ENCODE measurements at regions not wholly inside any gene's neighbourhood (a gene's known extent, or its start where the extent isn't known, plus 50 kb on each side); places are given as distances from the start of the nearest gene placed in this dataset.
A peak's percentile ranks its signal among the peaks of the same experiment; 100 is the strongest.

DNA sequence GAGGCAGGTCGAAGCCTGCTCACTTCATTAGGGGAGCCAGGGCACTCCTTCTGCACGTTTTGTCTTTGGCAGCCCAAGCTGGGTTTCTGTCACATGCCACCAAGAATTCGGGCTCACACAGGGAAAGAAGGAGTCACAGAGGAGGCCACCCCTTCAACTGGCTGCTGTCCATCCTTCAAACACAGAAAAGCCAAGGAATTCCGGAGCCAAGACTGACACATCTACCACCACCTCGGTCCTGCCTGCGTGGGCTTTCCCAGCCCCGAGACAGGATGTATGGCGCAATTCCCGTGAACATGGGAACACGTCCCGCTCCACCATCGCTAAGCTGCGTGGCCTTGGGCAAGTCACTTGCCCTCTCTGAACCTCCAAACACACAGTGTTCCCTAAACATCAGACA lies 70.4 kb downstream of the NCOR2 start:
- ATAC-seq (replicated peaks), result no peak
- no peaks in the 10 kb centered on the region for H3K9me3 Mint-ChIP-seq
- peaks cover 9% of the 10 kb centered on the region for H3K36me3 Mint-ChIP-seq (ENCODE audit: low read depth)
- H3K4me1 Mint-ChIP-seq, result peaks cover 31% of the 10 kb centered on the region
- H3K27me3 Mint-ChIP-seq, result no peaks in the 10 kb centered on the region
- no peak overlapping the region for H3K27ac Mint-ChIP-seq
- H3K4me3 Mint-ChIP-seq, result no peak overlapping the region

DNA sequence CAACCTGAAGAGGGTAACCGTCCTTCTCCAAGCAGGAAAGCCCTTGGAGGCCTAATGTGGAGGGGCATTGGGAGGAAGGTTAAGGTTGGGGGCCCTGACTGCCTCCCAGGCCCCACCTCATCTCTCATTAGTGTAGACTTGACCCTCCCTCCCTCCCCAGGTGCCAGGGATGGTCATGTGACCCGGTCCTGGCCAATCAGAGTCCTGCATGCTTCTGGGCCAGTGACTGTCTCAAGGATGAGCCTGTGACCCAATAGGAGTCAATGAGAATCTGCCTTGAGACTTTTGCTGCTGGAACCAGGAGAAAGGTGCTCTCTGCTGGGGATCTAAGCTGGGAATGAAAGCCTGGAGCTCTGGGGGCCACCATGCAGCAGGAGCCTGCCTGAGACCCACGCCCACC lies 70.8 kb downstream of the NCOR2 start:
- no peaks in the 10 kb centered on the region for H3K9me3 Mint-ChIP-seq
- H3K27ac Mint-ChIP-seq, result no peak overlapping the region
- peaks cover 9% of the 10 kb centered on the region for H3K36me3 Mint-ChIP-seq (ENCODE audit: low read depth)
- ATAC-seq (replicated peaks), result no peak
- no peaks in the 10 kb centered on the region for H3K27me3 Mint-ChIP-seq
- no peak overlapping the region for H3K4me3 Mint-ChIP-seq
- H3K4me1 Mint-ChIP-seq, result peaks cover 29% of the 10 kb centered on the region

DNA sequence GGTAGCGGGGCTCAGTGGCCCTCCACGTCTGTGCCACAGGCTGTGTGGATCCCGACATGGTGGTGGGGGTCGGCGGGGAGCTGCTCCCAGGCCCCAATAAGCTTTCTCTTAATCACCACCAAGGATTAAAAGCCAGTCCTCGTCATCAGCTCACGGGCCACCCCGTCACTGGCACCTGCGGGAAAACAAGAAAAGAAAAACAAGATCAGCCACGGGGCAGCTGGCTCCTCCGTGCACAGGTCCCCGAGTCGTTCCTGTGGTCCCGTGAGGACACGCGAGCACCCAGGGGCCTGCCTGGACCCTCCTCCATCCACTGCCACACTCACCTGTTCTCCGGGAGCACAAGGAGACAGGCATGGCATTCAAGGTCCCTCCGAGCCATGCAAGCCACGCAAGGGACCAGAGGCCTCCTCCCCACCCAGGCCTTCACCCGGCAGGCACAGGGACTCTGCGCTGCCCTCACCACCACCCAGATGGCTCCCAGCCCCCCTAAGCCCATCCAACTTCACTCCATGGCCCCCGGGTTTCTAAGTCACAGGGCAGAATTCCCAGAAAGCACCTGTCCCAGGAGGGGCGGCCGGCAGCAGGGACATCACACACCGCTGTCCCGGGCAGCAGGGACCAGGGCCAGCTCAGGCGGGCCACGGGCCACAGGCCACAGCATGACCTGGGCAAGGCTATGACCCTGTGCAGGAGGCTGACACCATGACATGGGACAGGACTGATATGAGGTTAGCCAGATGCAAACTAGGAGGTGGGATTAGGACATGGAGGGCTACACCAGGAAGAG lies 72.0 kb downstream of the NCOR2 start:
- H3K27ac Mint-ChIP-seq, result no peak overlapping the region
- H3K27me3 Mint-ChIP-seq, result no peaks in the 10 kb centered on the region
- H3K4me3 Mint-ChIP-seq, result no peak overlapping the region
- peaks cover 30% of the 10 kb centered on the region for H3K4me1 Mint-ChIP-seq
- no peaks in the 10 kb centered on the region for H3K9me3 Mint-ChIP-seq
- H3K36me3 Mint-ChIP-seq (ENCODE audit: low read depth), result peaks cover 9% of the 10 kb centered on the region
- no peak for ATAC-seq (replicated peaks)

DNA sequence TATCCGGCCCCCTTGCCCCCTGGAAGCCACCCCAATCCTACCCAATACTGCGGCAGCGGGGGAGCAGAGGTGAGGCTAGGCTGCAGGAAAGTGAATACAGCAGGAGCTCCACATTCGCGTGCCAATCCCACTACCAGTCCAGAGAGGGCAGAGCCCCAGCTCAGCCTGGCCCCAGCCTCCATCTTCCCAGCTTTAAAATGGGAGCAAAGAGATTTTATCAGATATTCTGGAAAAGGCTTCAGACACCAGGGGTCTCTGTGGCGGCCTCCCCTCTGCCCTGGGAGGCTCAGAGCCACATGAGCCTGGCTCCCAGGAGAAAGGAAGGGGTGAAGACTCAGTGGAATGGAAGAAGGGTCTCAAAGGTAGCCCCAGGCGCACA lies 72.7 kb downstream of the NCOR2 start:
- Mint-ChIP-seq H3K9me3 (no peaks in the 10 kb centered on the region), H3K4me3 (no peak overlapping the region), H3K27me3 (no peaks in the 10 kb centered on the region), H3K27ac (no peak overlapping the region), H3K4me1 (peaks cover 30% of the 10 kb centered on the region), H3K36me3 (ENCODE audit: low read depth) (peaks cover 9% of the 10 kb centered on the region)
- ATAC-seq (replicated peaks), result no peak

GRCh38 chr12:124493809-124494750 lies 73.3 kb downstream of the NCOR2 start:
- no peaks in the 10 kb centered on the region for H3K9me3 Mint-ChIP-seq
- H3K27ac Mint-ChIP-seq, result peak overlapping the region; percentile 81
- H3K36me3 Mint-ChIP-seq (ENCODE audit: low read depth), result peaks cover 9% of the 10 kb centered on the region
- no peaks in the 10 kb centered on the region for H3K27me3 Mint-ChIP-seq
- H3K4me3 Mint-ChIP-seq, result peak overlapping the region; percentile 76
- H3K4me1 Mint-ChIP-seq, result peaks cover 29% of the 10 kb centered on the region
- ATAC-seq (replicated peaks), result peak; percentile 99

- H3K27ac Mint-ChIP-seq, result peak overlapping the region; percentile 81
- H3K27me3 Mint-ChIP-seq, result no peaks in the 10 kb centered on the region
- H3K9me3 Mint-ChIP-seq, result no peaks in the 10 kb centered on the region
- peaks cover 9% of the 10 kb centered on the region for H3K36me3 Mint-ChIP-seq (ENCODE audit: low read depth)
- H3K4me3 Mint-ChIP-seq, result peak overlapping the region; percentile 76
- ATAC-seq (replicated peaks), result no peak
- peaks cover 23% of the 10 kb centered on the region for H3K4me1 Mint-ChIP-seq
Observed at GRCh38 chr12:124492879-124493808, 74.3 kb downstream of the NCOR2 start.

DNA sequence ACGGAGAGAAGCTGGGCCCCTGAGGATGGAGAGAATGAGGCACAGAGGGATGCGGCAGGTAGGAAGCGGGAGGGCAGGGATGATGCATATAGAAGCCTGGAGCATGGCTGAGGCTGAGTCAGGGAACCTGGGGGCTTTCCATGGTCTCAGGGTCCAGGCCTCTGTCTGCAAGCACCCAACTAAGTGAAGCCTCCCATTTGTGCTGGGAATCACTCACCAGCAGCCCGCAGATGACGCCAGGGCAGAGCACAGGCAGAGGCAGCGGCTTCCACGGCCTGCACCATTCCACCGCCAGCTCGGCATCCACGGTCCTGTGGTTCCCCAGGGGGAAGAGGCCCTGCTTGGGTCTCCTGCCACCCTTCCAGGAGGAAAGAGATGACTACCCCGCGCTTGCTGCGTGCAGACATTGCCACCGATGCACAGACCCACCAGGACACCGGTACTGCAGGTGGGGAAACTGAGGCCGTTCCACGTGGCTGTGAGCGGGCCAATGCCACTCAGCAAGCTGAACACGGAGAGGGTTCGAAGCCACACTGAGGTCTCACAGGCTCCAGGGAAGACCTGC lies 75.5 kb downstream of the NCOR2 start:
- H3K4me3 Mint-ChIP-seq, result no peak overlapping the region

GRCh38 chr12:124491310-124491709 lies 76.1 kb downstream of the NCOR2 start:
- Mint-ChIP-seq H3K9me3 (no peaks in the 10 kb centered on the region), H3K4me3 (no peak overlapping the region), H3K27me3 (no peaks in the 10 kb centered on the region), H3K4me1 (peaks cover 24% of the 10 kb centered on the region), H3K36me3 (ENCODE audit: low read depth) (peaks cover 14% of the 10 kb centered on the region), H3K27ac (peak overlapping the region; percentile 32)
- no peak for ATAC-seq (replicated peaks)

More for the DNA sequence above, 75.5 kb downstream of the NCOR2 start:
- Mint-ChIP-seq H3K27me3 (no peaks in the 10 kb centered on the region), H3K9me3 (no peaks in the 10 kb centered on the region), H3K27ac (peak overlapping the region; percentile 32), H3K36me3 (ENCODE audit: low read depth) (peaks cover 14% of the 10 kb centered on the region), H3K4me1 (peaks cover 27% of the 10 kb centered on the region)
- no peak for ATAC-seq (replicated peaks)

- Mint-ChIP-seq H3K27ac (no peak overlapping the region), H3K27me3 (no peaks in the 10 kb centered on the region)
- ATAC-seq (replicated peaks), result no peak
Observed at GRCh38 chr12:124490584-124491305, 76.7 kb downstream of the NCOR2 start.

DNA sequence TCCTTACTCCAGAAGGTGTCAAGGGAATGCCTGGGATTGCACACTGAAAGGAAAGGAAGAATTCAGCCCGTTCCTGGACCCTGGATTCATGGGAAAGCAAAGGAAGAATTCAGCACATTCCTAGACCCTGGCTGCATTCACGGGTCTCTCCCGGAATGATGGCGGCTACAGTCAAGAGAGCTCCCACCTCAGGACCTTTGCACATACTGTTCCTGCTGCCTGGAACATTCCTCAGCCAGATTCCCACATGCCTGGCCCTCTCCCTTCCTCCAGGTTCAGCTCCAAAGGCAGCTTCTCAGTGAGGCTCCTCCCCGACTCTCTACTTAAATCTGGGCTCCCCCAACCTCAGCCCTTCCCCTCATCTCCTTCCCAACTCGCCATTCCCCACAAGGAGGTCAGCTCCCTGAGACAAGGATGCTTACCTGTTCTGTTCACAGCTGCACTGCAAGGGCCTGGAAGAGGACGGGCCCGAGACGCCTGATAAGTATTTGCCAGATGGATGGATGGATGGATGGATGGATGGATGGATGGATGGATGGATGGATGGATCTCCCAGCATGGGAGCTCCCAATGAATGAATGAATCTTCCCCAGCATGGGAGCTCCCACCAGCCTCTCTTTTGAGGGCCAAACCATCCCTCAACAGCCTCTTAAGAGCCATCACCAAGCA lies 77.4 kb downstream of the NCOR2 start:
- H3K9me3 Mint-ChIP-seq, result no peaks in the 10 kb centered on the region
- no peak for ATAC-seq (replicated peaks)
- H3K4me1 Mint-ChIP-seq, result peaks cover 24% of the 10 kb centered on the region
- H3K4me3 Mint-ChIP-seq, result no peak overlapping the region
- peaks cover 14% of the 10 kb centered on the region for H3K36me3 Mint-ChIP-seq (ENCODE audit: low read depth)
- no peak overlapping the region for H3K27ac Mint-ChIP-seq
- H3K27me3 Mint-ChIP-seq, result no peaks in the 10 kb centered on the region

More at GRCh38 chr12:124490584-124491305, 76.7 kb downstream of the NCOR2 start:
- H3K4me1 Mint-ChIP-seq, result peaks cover 24% of the 10 kb centered on the region
- H3K36me3 Mint-ChIP-seq (ENCODE audit: low read depth), result peaks cover 14% of the 10 kb centered on the region
- no peak overlapping the region for H3K4me3 Mint-ChIP-seq
- H3K9me3 Mint-ChIP-seq, result no peaks in the 10 kb centered on the region

GRCh38 chr12:124489220-124489619 lies 78.2 kb downstream of the NCOR2 start:
- Mint-ChIP-seq H3K27me3 (no peaks in the 10 kb centered on the region), H3K4me3 (no peak overlapping the region), H3K9me3 (no peaks in the 10 kb centered on the region), H3K27ac (no peak overlapping the region), H3K4me1 (peaks cover 26% of the 10 kb centered on the region), H3K36me3 (ENCODE audit: low read depth) (peaks cover 19% of the 10 kb centered on the region)
- no peak for ATAC-seq (replicated peaks)

DNA sequence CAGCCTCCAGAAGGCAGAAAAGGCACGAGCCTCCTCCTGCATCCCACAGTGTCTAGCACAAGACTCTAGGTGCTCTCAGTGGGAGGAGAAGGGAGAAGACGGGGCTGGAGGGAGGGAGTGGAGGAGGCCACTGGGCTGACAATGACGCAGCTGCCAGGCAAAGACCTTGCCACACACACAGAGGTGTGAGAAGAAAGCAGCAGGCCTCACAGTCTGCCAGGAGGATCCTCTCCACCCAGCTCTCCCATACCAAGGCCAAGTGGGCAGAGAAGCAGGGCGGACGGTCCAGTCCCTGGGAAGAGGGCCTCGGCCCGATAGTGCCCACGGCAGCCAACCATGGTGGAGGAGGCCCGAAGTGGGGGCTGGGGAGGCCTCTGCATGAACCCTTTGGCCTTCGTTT lies 78.9 kb downstream of the NCOR2 start:
- H3K36me3 Mint-ChIP-seq (ENCODE audit: low read depth), result peaks cover 13% of the 10 kb centered on the region
- no peak for ATAC-seq (replicated peaks)
- no peak overlapping the region for H3K4me3 Mint-ChIP-seq
- H3K27me3 Mint-ChIP-seq, result no peaks in the 10 kb centered on the region
- no peak overlapping the region for H3K27ac Mint-ChIP-seq
- H3K9me3 Mint-ChIP-seq, result no peaks in the 10 kb centered on the region
- peaks cover 20% of the 10 kb centered on the region for H3K4me1 Mint-ChIP-seq

DNA sequence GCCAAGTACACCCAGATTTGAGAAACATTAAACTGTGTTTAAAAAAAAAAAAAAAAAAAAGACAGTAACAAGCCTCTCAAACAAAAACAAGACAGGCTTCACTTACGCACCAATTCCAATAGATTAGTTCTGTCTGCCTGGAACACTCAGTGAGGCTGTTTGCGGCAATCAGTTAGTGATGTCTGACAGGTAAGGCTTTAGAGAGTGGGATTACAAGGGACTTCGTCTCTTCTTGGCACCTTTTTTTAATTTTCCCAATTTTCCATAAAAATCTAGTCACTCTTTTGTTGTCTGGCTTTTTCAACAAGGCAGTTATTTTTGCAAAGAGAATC lies 79.6 kb downstream of the NCOR2 start:
- Mint-ChIP-seq H3K36me3 (ENCODE audit: low read depth) (peaks cover 13% of the 10 kb centered on the region), H3K4me1 (peaks cover 18% of the 10 kb centered on the region), H3K27ac (no peak overlapping the region)

More for the DNA sequence above, 79.6 kb downstream of the NCOR2 start:
- ATAC-seq (replicated peaks), result no peak
- H3K27me3 Mint-ChIP-seq, result no peaks in the 10 kb centered on the region
- no peaks in the 10 kb centered on the region for H3K9me3 Mint-ChIP-seq
- no peak overlapping the region for H3K4me3 Mint-ChIP-seq

Measured in activated T-helper 17 cell treated with anti-CD3 and anti-CD28 coated beads, Interleukin-2, amount 50 U/mL, for 72 hours (primary cell).